Right cardiac atrium (tissue), 5 donors: ENCODE measurements at regions not wholly inside any gene's neighbourhood (a gene's known extent, or its start where the extent isn't known, plus 50 kb on each side); places are given as distances from the start of the nearest gene placed in this dataset.

ENCODE experiments used
- ATAC-seq, 2 donors: fragments of 200-7000 bp; cut with Tn5 transposase; one replicate each; pipeline versions ENCODE4 v1.8.0 to v1.9.1; 2020; ENCODE audit warnings: moderate library complexity in 2 of 2, mild to moderate bottlenecking in 1 of 2
- DNase-seq, 3 donors: peaks; one replicate each; pipeline ENCODE4 v3.0.0-alpha.2; 2020
- H3K27ac ChIP-seq: one replicate; pipeline ENCODE4 v1.5.1; 2013; ENCODE audit warnings: mild to moderate bottlenecking, low read length, control low read depth, moderate library complexity
- H3K27me3 ChIP-seq: one replicate; pipeline ENCODE4 v1.6.1; 2013; ENCODE audit not compliant: control insufficient read depth, insufficient read depth
- H3K4me1 ChIP-seq: one replicate; pipeline ENCODE4 v1.6.1; 2013; ENCODE audit warnings: low read length; ENCODE audit not compliant: control insufficient read depth, insufficient read depth
- H3K4me3 ChIP-seq: one replicate; pipeline ENCODE4 v1.5.1; 2013; ENCODE audit warnings: low read length, control low read depth
- H3K9me3 ChIP-seq: one replicate; pipeline ENCODE4 v1.6.1; 2013; ENCODE audit warnings: low read length; ENCODE audit not compliant: control insufficient read depth
- WGBS: extraction: QIAGEN DNeasy Blood & Tissue Kit; methylation state at CpG from one replicate; pipeline ENCODE4 v1.1.7; 2013; 5-methylcytosine and 5-hydroxymethylcytosine counted together
- intact Hi-C, 4 donors: fragments of 100-400 bp; cut with DNase I; formaldehyde crosslinking; loops; one replicate each; pipeline versions ENCODE4 v1.11.0 to v1.14.0; 2022 to 2023
- donor health status: healthy with polysubstance abuse.
- donor health status: DM: no; HTN: yes; CAD: no.
- donor health status: DM: no; HTN: no; CAD: no.
- donor health status: DM: no; HTN: yes; CAD: no; lungs with severe emphysema.
- donor health status: DM: yes; HTN: yes; CAD: no.

DNA sequence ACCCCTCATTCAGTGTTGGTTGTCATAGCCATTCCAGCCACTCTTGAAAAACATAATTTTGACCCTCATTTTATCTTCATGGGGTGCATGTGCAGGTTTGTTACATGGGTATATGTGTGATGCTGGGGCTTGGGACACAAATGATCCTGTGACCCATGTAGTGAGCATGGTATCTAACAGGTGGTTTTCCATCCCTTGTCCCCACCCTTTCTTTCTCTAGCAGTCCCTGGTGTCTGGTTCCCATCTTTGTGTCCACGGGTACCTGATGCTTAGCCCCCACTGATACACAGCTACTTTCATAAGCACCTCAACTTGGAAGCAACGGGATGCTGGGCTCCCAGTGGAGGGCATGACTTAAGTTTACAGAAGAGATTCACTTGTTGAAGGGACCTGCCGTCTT, 373.5 kb downstream of the UQCRFS1 start:
- Histone ChIP-seq H3K4me3 (no peak overlapping the region), H3K27ac (no peak overlapping the region), H3K4me1 (no peaks in the 10 kb centered on the region), H3K9me3 (no peaks in the 10 kb centered on the region), H3K27me3 (peaks cover 2% of the 10 kb centered on the region)
- intact Hi-C loops: no loop called here
- WGBS: 74% methylated on average over 3 of the region's 3 CpGs
- DNase-seq (no peak), ATAC-seq (no peak)

DNA sequence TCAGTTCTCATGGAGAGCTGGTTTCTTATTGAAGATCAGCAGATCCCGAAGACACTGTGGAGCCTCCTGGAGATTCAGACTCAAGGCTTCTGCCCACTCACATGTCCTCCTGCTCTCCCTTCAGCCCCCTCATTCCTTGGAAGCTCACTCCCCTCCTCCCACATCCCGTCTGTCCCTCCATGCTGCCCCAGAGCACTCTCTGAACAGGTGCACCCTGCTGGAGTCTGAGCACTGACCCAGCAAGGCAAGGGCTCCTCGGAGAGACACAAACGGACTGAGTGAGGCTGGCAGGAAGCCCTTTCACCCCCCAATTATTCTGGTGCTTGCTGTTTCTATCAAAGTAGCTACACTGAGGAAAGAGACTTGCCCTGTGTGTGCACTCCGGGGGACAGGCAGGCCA, 374.0 kb downstream of the UQCRFS1 start:
- ATAC-seq: no peak
- Histone ChIP-seq H3K4me1 (no peaks in the 10 kb centered on the region), H3K27me3 (peaks cover 2% of the 10 kb centered on the region), H3K9me3 (no peaks in the 10 kb centered on the region), H3K27ac (no peak overlapping the region), H3K4me3 (no peak overlapping the region)
- no peak for DNase-seq
- WGBS: 57% methylated on average over 5 of the region's 5 CpGs
- intact Hi-C loops: no loop called here

DNA sequence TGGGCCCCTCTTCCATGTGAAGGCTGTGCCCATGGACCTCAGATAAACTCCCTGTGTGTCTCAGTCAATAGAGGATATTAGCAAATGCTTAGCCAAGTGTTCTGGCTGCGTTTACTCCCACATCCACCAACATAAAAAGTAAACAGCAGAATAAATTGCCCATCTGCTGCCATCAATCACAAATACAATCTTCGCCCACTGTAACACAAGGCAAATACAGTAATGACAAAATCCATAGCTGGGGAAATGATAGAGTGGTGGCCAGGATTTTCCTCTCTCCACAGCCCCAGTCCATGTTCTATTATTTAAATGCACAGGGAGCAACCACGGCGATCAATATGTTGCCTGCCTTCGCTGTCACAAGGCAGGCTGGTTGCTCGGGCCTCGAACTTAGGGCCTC, 376.5 kb downstream of the UQCRFS1 start:
- ATAC-seq (no peak), DNase-seq (no peak)
- Histone ChIP-seq H3K27me3 (peaks cover 2% of the 10 kb centered on the region), H3K27ac (no peak overlapping the region), H3K4me3 (no peak overlapping the region), H3K4me1 (no peaks in the 10 kb centered on the region), H3K9me3 (no peaks in the 10 kb centered on the region)
- intact Hi-C loops: no loop called here
- WGBS: 82% methylated on average over 7 of the region's 7 CpGs

DNA sequence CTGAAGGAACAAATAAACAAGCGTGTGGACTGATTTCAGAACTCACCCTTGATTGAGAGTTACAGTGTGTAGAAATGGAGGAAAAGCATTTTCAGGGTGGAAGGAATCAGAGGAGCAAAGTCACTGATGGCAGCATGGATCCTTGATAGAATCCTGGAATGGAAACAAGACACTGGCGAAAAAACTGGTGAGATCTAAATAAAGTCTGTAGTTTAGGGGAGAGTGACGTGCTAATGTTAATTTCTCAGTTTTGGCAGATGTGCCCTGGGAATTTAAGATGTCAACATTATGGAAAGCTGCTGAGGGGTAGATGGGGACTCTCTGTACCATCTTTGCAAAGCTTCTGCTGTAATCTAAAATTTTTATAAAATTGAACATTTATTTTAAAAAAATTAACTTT, 378.0 kb downstream of the UQCRFS1 start:
- DNase-seq (no peak), ATAC-seq (no peak)
- Histone ChIP-seq H3K9me3 (no peaks in the 10 kb centered on the region), H3K27ac (no peak overlapping the region), H3K4me1 (no peaks in the 10 kb centered on the region), H3K4me3 (no peak overlapping the region), H3K27me3 (peaks cover 2% of the 10 kb centered on the region)
- intact Hi-C loops: no loop called here
- 63% methylated on average over 3 of the region's 3 CpGs for WGBS

DNA sequence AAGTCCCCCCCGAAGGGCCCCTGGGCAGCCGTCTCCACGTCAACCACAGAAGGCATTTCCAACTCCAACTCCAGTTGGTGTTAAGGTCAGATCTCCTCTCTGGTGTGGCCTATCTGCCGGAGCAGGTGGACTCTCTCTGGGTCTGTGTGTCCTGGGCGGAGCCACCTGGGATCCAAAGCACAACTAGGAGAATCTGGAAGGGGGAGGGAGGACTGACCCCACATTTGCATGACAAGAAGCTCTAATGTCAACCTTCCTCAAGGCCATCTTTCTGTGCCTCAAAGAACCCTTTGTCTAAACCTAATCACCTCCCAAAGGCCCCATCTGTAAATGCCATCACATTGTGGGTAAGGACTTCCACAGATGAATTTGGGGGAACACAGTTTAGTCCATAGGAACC, 381.5 kb downstream of the UQCRFS1 start:
- DNase-seq (no peak), ATAC-seq (no peak)
- H3K4me3 ChIP-seq: no peak overlapping the region
- WGBS: 84% methylated on average over 5 of the region's 5 CpGs
- H3K9me3 ChIP-seq: no peaks in the 10 kb centered on the region
- peaks cover 2% of the 10 kb centered on the region for H3K27me3 ChIP-seq
- no peak overlapping the region for H3K27ac ChIP-seq
- intact Hi-C loops: no loop called here
- no peaks in the 10 kb centered on the region for H3K4me1 ChIP-seq

DNA sequence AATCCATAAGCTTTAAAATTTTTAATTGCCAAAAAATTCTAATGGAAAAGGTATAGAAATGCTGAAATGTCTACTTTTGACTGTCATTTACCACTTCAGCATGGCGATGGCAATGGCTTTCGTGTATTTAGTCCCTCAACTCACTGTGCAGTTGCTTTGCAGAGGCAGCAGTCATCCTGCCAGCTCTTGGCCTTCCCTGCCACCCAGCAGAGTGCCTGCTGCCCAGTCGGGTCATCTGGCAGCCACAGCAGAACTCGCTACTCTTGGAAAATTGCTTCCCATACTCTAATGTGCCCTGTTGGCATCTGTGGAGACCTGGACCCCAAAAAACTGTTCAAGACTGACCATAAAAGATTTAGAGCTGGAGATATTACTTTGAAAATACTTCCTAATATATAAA, 383.2 kb downstream of the UQCRFS1 start:
- H3K4me3 ChIP-seq: no peak overlapping the region
- intact Hi-C loops: no loop called here
- WGBS: 68% methylated on average over 4 of the region's 4 CpGs
- no peaks in the 10 kb centered on the region for H3K9me3 ChIP-seq
- no peaks in the 10 kb centered on the region for H3K4me1 ChIP-seq
- H3K27ac ChIP-seq: no peak overlapping the region
- no peaks in the 10 kb centered on the region for H3K27me3 ChIP-seq
- ATAC-seq (peak in 1 of 2 donors; percentile 51), DNase-seq (no peak)

DNA sequence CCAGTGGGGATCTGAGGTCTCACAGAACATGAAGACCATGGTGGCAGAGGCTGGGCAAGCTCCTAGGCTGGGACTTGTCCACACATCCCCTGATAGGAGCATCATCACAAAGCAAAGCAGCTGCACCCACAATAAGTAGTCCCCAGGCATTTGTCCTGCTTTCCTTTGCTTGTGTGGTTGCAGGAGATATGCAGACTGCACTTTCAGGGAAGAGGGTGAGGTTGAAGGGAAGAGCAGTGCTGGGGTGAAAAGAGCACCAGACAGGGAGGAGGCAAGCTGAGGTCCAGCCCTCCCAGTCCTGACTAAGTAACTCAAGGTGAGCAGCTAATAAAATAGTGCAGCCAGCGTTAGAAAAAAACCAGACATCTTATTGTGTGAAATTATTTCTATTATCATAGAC, 383.6 kb downstream of the UQCRFS1 start:
- intact Hi-C loops: no loop called here
- H3K27ac ChIP-seq: no peak overlapping the region
- H3K4me3 ChIP-seq: no peak overlapping the region
- DNase-seq (no peak), ATAC-seq (no peak)
- no peaks in the 10 kb centered on the region for H3K9me3 ChIP-seq
- no peaks in the 10 kb centered on the region for H3K27me3 ChIP-seq
- 93% methylated on average over 1 of the region's 1 CpG for WGBS
- H3K4me1 ChIP-seq: no peaks in the 10 kb centered on the region

DNA sequence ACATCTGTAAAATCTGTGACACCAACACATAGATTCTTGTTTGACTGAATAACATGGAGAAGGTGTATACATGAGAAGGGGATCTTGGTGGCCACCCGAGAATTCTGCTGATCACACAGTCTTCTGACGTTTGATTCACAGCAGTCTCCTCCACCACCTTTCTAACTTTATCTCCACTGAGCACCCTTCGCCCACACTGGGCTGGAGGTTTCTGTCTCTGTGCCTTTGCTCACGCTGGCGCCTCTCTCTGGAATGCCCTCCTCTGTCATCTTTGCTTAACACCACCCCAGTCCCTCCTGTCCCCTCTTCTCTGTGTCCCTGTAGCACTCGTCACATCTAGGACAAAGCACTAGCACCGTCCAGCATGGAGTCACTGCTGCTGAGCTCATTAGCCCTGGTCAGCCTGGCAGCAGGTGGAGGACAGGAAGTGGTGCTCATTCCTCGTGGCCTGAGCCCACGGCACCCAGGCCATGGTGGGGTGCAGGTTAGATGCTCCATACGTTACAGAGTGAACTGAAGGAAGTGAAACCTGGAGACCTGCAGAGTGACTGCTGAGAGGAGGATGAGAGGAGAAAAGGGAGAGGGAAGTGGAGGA, 384.6 kb downstream of the UQCRFS1 start:
- Histone ChIP-seq H3K4me3 (no peak overlapping the region), H3K9me3 (no peaks in the 10 kb centered on the region), H3K27ac (no peak overlapping the region), H3K4me1 (no peaks in the 10 kb centered on the region), H3K27me3 (no peaks in the 10 kb centered on the region)
- intact Hi-C loops: no loop called here
- ATAC-seq: no peak
- WGBS: 69% methylated on average over 10 of the region's 10 CpGs
- no peak for DNase-seq

DNA sequence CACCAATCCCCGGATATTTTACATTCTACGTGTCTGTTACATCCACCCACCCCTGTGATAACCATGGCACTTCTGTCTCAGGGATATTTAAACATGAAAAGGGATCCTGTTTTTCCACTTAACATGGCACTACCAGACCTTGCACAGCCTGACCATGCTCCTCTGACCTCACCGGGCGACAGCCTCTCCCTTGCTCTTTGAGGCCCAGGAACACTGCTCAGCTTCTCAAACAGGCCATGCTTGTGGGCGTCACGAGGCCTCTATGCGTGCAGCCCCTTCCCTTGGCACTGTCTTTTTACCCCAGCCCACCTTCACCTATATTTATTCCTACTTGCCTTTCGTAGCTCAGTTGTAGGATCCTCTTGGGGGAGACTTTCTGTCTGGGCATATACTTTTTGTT, 385.6 kb downstream of the UQCRFS1 start:
- Histone ChIP-seq H3K27me3 (no peaks in the 10 kb centered on the region), H3K4me1 (no peaks in the 10 kb centered on the region), H3K27ac (no peak overlapping the region), H3K4me3 (no peak overlapping the region), H3K9me3 (no peaks in the 10 kb centered on the region)
- DNase-seq: no peak
- no peak for ATAC-seq
- intact Hi-C loops: no loop called here
- WGBS: 82% methylated on average over 8 of the region's 8 CpGs

DNA sequence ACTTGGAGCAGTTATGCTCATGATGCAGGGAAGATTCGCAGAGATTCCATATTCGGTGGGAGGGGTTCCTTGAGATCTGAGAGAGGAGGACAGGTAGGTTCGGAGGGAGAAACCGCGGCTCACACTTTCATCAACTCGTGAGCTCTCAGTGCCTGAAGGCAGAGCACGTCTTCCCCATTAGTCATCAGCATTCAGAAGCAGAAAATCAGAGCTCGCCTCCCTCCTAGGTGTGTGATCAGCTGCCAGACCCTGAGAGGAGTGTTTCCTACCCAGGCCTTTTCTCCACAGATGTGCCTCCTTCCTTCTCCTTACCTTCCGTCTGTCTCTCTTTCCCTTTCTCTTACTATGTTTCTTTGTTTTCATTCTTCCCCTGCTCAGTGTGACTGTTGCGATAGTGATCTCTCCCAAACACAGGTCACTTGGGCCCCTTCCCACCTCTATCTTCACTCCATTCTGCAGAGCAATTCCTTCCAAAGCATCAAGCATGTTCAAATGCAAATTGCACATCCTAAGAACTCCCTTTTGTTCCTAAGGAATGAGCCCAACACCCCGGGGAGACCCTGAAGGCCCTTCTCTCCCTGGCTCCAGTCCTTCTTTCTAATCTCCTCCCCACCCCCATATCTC, 389.5 kb downstream of the UQCRFS1 start:
- intact Hi-C loops: no loop called here
- H3K9me3 ChIP-seq: no peaks in the 10 kb centered on the region

DNA sequence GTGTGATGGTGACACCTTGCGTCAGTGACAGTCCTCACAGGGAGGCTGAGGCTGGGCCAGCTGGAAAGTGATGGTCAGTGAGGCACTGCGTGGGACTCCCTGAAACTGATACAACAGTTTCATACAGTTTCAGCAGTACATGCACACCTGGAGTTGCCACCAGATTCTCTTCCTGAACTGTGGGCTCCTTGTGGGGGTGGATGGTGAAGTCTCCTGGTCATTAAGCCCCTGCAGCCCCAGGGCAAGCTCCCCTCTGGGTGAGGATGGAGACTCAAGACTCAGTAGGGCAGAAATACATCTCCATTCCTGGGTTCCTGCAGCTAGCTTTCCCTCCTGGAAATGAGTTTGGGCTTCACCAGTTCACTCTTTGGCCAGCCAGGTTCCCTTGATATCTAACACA, 392.7 kb downstream of the UQCRFS1 start:
- Histone ChIP-seq H3K4me1 (no peaks in the 10 kb centered on the region), H3K27me3 (no peaks in the 10 kb centered on the region), H3K27ac (no peak overlapping the region), H3K9me3 (no peaks in the 10 kb centered on the region), H3K4me3 (no peak overlapping the region)
- ATAC-seq: no peak
- 85% methylated on average over 2 of the region's 2 CpGs for WGBS
- no peak for DNase-seq
- intact Hi-C loops: no loop called here

More for the DNA sequence above, 389.5 kb downstream of the UQCRFS1 start:
- H3K4me3 ChIP-seq: no peak overlapping the region
- DNase-seq (no peak), ATAC-seq (no peak)
- no peak overlapping the region for H3K27ac ChIP-seq
- WGBS: 47% methylated on average over 11 of the region's 11 CpGs
- H3K4me1 ChIP-seq: no peaks in the 10 kb centered on the region
- no peaks in the 10 kb centered on the region for H3K27me3 ChIP-seq

DNA sequence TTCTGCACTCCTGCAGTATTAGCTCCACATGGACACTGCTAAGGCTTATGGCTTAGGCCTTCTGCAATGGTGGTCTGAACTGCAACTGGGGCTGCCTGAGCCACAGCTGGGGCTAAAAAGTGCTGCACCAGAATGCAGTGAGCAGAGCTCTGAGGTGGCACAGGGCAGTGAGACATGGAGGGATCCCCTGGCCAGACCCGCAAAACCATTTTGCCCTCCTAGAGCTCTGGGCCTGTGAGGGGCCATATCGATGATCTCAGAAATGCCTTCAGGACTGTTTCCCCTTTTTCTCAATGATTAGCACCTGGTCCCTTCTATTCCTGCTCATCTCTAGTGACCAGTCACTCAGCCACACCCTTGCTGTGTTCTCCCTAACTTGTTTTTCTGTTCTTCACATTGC, 397.7 kb downstream of the UQCRFS1 start:
- Histone ChIP-seq H3K27me3 (no peaks in the 10 kb centered on the region), H3K9me3 (no peaks in the 10 kb centered on the region), H3K27ac (no peak overlapping the region), H3K4me1 (no peaks in the 10 kb centered on the region), H3K4me3 (no peak overlapping the region)
- ATAC-seq: no peak
- DNase-seq: no peak
- intact Hi-C loops: no loop called here
- 50% methylated on average over 2 of the region's 2 CpGs for WGBS
